SU-DHL-6 (cell line): ENCODE measurements at regions not wholly inside any gene's neighbourhood (a gene's known extent, or its start where the extent isn't known, plus 50 kb on each side); places are given as distances from the start of the nearest gene placed in this dataset.

Experiments used
- CTCF ChIP-seq: fragments of 200-600 bp; sonication (generic); IDR thresholded peaks from one replicate; pipeline ENCODE4 v1.5.1; 2017; ENCODE audit warnings: antibody characterized with exemption, mild to moderate bottlenecking, low read length, moderate library complexity; ENCODE audit not compliant: insufficient read depth, poor library complexity, severe bottlenecking
- EZH2phosphoT487 ChIP-seq: fragments of 200-600 bp; sonication (generic), shearing (Covaris generic); conservative IDR thresholded peaks from 2 replicates; pipeline ENCODE4 v1.6.1; 2018; ENCODE audit warnings: mild to moderate bottlenecking, antibody characterized with exemption, low read length, moderate library complexity, mixed read lengths

GRCh38 chr15:97346221-97346620 is 614.3 kb upstream of the ARRDC4 start:
- TF ChIP-seq CTCF (no peak), EZH2phosphoT487 (no peak)
